HFFc6 (cell line): ENCODE measurements at regions not wholly inside any gene's neighbourhood (a gene's known extent, or its start where the extent isn't known, plus 50 kb on each side); places are given as distances from the start of the nearest gene placed in this dataset.

Experiments
- DNase-seq: peaks from one replicate; pipeline ENCODE4 v3.0.0-alpha.2; 2018
- H3K27ac Mint-ChIP-seq: 2 replicates; pipeline ENCODE4 v1.8.0; 2020; ENCODE audit warnings: mild to moderate bottlenecking, mixed read lengths
- H3K27me3 Mint-ChIP-seq: 2 replicates; pipeline ENCODE4 v1.8.0; 2021; ENCODE audit warnings: mild to moderate bottlenecking, moderate library complexity, mixed read lengths; ENCODE audit not compliant: insufficient read depth
- H3K36me3 Mint-ChIP-seq: 2 replicates; pipeline ENCODE4 v1.8.0; 2021; ENCODE audit warnings: low read depth, mixed read lengths
- H3K4me1 Mint-ChIP-seq: 2 replicates; pipeline ENCODE4 v1.8.0; 2020; ENCODE audit warnings: low read depth, mixed read lengths
- H3K4me3 Mint-ChIP-seq: 2 replicates; pipeline ENCODE4 v1.8.0; 2020; ENCODE audit warnings: mild to moderate bottlenecking, moderate library complexity, mixed read lengths
- H3K9me3 Mint-ChIP-seq: 2 replicates; pipeline ENCODE4 v1.8.0; 2020; ENCODE audit warnings: mild to moderate bottlenecking, mixed read lengths
- CTCF ChIP-seq: fragments of 200-600 bp; sonication (generic); IDR thresholded peaks from 2 replicates; pipeline ENCODE4 v1.5.0; 2021; ENCODE audit warnings: antibody characterized with exemption, mild to moderate bottlenecking

DNA sequence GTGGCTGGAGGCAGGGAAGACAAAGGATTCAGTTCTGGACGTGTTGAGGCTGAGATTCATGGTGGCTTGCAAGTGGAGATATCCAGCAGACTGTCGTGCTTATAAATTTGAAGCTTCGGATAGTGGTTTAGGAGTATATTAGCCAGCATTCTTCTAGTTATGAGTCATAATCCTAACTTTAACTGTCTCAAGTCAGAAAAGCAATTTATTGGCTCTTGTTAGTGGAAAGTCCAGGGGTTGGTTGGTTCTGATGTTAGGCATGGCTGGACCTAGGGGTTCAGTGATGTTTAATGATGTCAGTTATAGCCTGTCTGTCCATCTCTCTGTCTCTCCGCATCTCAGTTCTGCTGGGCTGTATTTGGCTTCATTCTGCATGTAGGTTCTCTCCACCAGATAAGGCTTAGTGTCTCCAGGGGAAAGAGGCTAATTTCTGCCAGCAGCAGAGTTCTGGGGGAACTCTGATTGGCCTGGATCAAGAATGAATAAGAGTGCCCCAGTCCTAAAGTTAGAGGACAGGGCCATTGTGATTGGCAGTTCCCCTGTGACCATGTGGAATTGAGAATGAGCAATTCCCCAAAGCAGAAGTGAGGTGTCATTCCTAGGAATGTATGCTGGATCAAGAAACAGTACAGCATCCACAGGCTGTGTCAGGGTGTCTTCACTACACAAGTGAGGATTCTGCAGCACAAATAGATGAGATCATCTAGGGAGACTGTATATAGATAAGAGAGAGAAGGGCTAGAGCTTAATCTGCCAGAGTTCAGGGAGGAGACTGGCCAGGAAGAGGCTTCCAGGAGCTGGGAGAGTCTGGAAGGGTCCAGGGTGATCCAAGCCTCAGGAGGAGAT is 72.9 kb upstream of the SHB start:
- Mint-ChIP-seq H3K4me1 (peaks cover 37% of the 10 kb centered on the region), H3K36me3 (no peaks in the 10 kb centered on the region), H3K4me3 (peak overlapping the region; percentile 62), H3K9me3 (no peaks in the 10 kb centered on the region), H3K27me3 (peaks cover 17% of the 10 kb centered on the region), H3K27ac (peak overlapping the region; percentile 78)
- DNase-seq: peak; percentile 74
- no peak for TF ChIP-seq CTCF

- no peak for TF ChIP-seq CTCF
- no peak overlapping the region for H3K4me3 Mint-ChIP-seq
- no peak overlapping the region for H3K27ac Mint-ChIP-seq
- no peak for DNase-seq
- no peaks in the 10 kb centered on the region for H3K9me3 Mint-ChIP-seq
- peaks cover 23% of the 10 kb centered on the region for H3K27me3 Mint-ChIP-seq
- H3K4me1 Mint-ChIP-seq: peaks cover 25% of the 10 kb centered on the region
- H3K36me3 Mint-ChIP-seq: no peaks in the 10 kb centered on the region
Measured at GRCh38 chr9:38138276-38138675, 69.2 kb upstream of the SHB start.

DNA sequence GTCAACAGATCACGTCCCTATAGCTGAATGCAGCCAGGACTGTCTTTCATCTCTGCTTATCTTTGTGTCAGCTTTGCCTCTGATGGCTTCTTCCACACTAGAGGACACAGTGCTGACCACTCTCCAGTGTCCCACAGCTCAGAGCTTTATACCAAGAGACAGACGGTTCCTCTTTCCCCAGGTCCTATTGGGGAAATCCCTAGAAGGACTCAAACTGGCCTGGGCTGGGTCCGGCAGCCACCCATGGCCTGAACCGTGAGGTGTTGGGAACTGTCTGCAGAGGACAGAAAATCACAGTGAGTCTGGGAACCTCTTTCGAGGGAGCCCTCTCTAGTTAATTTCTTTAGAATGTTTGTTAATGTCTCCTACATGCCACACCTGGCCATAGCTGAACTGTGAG is 68.3 kb upstream of the SHB start:
- H3K27ac Mint-ChIP-seq: no peak overlapping the region
- H3K9me3 Mint-ChIP-seq: no peaks in the 10 kb centered on the region
- no peak overlapping the region for H3K4me3 Mint-ChIP-seq
- no peaks in the 10 kb centered on the region for H3K36me3 Mint-ChIP-seq
- no peak for TF ChIP-seq CTCF
- no peak for DNase-seq
- H3K4me1 Mint-ChIP-seq: peaks cover 20% of the 10 kb centered on the region
- H3K27me3 Mint-ChIP-seq: peaks cover 25% of the 10 kb centered on the region

DNA sequence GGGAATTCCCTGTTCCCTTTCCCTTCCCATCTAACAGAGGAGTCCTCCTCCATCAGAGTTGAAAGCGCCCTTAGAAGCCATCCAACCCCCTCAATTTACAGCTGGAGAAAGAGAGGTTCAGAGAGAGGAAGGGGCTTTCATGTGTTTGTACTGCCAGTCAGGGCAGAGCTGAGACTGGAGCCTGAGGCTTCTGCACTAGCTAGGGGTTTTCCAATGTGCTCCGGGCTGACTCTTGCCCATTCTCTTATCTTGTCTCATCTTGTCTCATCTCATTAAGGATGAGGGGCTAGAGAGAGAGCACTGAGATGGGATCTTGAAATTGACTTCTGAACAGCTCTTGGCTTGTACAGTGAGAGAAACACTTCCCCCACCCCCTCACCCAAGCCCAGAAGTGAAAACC is 67.4 kb upstream of the SHB start:
- TF ChIP-seq CTCF: no peak
- no peaks in the 10 kb centered on the region for H3K36me3 Mint-ChIP-seq
- no peak overlapping the region for H3K4me3 Mint-ChIP-seq
- H3K9me3 Mint-ChIP-seq: no peaks in the 10 kb centered on the region
- H3K27me3 Mint-ChIP-seq: peaks cover 32% of the 10 kb centered on the region
- no peak for DNase-seq
- H3K27ac Mint-ChIP-seq: no peak overlapping the region
- H3K4me1 Mint-ChIP-seq: peaks cover 10% of the 10 kb centered on the region

DNA sequence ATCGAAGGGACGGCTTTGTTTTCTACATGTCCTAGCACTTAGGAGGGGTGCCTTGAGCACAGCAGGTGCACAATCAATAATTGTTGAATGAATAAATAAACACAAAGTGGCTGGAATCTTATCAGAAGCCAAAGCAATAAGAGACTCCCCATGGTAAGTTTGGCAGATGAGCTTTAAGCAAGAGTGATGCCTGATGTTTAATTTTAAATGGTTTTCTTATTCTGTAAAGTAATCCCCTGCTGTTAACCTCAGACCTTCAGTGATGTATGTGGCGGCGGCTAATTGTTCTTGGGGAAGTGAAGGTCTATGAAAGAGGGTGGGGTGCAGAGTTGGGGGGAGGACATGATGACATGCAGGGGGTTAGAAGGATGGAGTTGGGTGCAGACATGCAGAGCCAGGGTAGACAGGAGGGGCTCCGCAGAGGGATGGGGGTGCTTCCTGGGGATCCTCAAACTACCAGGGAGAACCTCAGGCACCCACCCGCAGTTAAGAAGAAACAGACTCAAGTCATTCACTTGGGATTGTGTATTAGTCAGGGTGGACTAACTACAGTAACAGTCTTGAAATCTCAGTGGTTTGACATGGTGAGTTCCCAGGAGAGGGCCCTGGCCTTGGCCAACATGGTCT is 65.7 kb upstream of the SHB start:
- Mint-ChIP-seq H3K4me3 (no peak overlapping the region), H3K36me3 (no peaks in the 10 kb centered on the region), H3K27ac (no peak overlapping the region), H3K27me3 (peaks cover 38% of the 10 kb centered on the region), H3K9me3 (no peaks in the 10 kb centered on the region), H3K4me1 (no peaks in the 10 kb centered on the region)
- TF ChIP-seq CTCF: no peak
- DNase-seq: no peak
